GM19452 (cell line): ENCODE measurements at regions not wholly inside any gene's neighbourhood (a gene's known extent, or its start where the extent isn't known, plus 50 kb on each side); places are given as distances from the start of the nearest gene placed in this dataset.
"Not testable (repeated sequence)": the region's sequence is repeated elsewhere in the genome, so short reads cannot be mapped to it uniquely, and the experiment has no call there.

ENCODE experiments used
- ATAC-seq: cut with Tn5 transposase; IDR thresholded peaks from one replicate; pipeline ENCODE4 v1.9.1; 2021; ENCODE audit not compliant: unreplicated experiment

DNA sequence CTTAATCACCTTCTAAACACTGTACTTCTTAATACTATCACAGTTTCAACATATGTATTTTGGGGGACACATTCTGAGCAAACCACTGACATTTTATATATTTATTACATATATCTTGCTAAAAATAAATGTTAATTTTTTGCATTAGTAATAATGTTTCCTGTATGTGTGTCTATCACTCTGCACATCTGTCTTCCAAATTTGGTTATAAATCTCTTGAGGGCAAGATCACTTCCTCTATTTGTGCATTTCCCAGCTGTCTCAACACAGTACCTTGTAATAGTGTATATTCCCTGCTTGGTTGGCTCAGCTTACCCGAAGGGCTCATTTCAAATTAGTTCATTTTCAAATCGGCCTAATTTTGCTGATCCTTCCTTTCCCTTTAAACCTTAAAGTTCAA lies 617.1 kb upstream of the GYPC start:
- no peak for ATAC-seq

DNA sequence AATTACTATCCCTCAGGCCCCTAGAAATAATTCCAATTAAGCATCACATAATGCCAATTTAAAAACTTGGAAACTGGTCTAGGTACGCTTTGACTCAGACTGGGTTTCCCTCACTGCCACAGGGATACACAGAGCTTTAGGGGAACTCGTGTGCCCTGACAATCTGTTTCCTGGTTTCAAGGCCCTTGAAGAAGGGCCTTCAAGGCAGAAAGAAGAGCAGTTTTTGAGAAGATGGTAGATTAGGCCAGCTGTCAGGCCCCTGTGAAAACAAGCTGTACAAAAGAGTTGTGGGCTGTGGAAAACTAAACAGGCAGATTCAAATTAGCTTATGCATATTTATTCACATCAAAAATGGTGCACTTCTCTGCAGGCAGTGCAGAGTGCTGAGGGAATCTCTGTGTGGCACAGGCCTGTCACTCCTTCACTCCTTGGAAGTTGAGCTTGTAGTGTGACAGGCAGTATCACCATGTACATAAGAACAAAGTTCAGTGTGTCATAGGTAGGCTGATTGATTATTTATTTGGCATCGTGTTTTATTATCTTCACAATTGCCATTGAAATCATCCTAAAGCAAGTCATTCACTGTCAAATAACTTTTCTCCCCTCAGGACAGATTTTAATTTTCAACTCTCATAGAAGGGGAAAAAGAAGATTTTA lies 614.4 kb upstream of the GYPC start:
- ATAC-seq = no peak

DNA sequence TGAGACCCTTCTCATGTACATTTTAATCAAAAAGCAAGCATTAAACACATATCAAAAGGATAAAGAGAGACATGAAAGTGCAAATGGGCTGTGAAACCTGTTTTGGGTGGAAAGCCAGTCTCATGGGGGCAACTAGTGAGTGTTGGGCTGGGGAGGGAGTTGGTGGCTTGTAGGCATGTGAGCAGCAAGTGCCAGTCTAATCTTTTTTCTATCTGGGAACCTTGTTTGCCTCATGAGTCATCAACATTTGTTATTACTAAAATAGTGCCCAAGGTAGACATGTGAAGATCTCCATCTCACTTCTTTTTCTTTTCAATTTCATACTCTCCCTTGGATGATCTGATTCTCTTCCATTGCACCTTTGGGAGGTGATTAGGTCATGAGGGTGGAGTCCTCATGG lies 613.9 kb upstream of the GYPC start:
- no peak for ATAC-seq

DNA sequence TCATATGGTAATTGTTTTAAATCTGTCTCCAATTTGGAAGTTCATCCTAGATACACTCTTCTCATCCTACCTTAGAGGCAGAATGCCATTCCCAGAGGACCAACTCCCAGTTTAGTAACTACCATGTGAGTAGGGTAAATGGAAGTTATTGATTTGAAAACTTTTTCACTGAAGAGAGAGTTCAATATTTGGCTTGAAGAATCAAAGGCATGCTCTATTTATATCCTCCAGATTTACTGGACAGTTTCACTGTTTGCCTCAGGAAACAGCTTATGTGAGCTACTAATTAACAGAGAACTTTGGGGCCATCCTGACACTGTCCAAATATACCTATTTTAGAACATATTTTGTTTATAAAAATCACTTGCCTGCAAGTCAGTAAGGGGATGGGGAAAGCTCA lies 607.2 kb upstream of the GYPC start:
- ATAC-seq = no peak

DNA sequence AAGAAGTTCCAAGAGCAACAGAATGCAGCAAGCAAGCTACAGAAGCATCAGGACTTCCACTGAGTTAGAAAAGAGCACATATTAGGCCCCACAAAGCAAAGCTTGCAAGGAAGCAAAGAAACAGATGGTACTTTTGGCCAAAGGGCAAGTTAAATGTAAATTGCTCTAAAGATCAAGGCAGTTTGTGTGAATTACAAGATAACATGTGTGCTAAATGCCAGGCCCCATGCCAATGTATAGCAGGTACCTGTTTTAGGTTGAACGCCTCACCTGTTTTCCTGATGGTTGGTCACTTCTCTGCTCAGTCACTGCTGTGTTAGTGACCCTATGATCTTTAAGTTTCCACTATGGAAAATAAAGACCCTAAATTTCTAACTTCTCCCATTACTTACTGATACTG lies 606.5 kb upstream of the GYPC start:
- ATAC-seq = no peak

- no peak for ATAC-seq
Measured at GRCh38 chr2:126050991-126051736, 604.8 kb upstream of the GYPC start.

DNA sequence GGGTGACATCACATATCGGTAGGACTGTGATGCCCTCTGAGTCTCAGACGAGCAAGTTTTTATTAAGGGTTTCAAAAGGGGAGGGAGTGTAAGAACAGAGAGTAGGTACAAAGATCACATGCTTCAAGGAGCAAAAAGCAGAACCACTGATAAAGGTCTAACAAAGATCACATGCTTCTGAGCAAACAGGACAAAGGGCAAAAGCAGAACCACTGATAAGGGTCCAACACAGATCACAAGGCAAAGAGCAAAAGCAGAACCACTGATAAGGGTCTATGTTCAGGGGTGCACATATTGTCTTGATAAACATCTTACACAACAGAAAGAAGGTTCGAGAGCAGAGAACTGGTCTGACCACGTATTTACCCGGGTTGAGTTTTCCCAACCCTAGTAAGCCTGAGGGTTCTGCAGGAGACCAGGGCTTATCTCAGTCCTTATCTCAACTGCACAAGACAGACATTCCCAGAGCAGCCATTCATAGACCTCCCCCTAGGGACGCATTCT lies 604.2 kb upstream of the GYPC start:
- ATAC-seq = not testable (repeated sequence)

DNA sequence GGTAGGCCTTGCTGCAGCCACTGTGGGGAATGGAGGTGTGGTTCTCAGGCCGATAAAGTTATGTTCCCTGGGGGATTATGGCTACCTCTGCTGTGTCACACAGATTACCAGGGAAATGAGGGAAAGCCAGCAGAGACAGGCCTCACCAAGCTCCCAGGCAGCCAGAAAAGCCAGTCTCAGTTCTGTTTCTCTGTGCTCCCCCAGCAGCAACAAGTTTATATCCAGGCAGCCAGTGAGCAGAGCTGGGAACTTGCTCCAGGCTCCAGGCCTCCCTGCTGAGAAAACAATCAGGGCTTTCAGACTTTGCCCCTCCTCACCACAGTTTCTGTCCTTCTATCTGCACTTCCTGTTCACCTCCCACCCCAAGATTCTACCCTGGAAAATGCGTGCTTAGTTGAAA lies 596.6 kb upstream of the GYPC start:
- ATAC-seq = no peak

- no peak for ATAC-seq
Measured at GRCh38 chr2:126085011-126085795, 570.8 kb upstream of the GYPC start.

DNA sequence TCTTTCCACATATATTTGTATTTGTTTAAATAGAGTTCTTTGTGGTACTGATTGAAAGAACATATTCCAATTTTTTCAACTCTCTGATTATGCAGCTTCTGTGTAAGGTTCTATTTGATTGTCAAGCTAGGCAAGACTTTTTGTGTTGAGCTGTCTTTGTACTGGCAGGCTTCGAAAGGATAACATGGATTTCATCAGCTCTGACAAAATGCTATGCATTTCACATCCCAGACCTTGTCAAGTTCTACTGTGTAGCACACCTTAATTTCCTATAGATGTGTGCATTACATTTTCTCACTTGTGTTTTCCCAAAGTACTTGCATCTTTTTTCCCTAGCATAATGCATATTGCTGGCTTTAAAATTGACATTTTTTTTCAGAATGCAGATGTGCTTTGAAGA lies 555.0 kb upstream of the GYPC start:
- no peak for ATAC-seq

DNA sequence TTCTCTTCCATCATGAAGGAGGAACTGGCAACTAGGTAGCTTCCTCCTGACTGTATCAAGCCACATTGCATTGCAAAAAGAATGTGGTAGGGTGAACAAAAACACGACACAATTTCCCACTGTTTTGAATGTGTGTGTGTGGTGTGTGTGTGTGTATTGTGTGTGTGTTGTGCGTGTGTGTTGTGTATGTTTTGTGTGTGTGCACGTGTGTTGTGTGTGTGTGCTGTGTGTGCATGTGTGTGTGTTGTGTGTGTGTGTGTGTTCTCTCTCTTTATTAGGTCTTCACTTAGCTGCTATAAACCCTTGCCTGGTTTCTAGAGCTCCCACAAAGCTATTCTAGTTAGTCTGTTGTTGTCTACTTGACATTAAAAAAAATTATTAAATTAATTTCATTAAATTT lies 550.0 kb upstream of the GYPC start:
- no peak for ATAC-seq

- no peak for ATAC-seq
Measured at GRCh38 chr2:126107883-126108282, 548.1 kb upstream of the GYPC start.

DNA sequence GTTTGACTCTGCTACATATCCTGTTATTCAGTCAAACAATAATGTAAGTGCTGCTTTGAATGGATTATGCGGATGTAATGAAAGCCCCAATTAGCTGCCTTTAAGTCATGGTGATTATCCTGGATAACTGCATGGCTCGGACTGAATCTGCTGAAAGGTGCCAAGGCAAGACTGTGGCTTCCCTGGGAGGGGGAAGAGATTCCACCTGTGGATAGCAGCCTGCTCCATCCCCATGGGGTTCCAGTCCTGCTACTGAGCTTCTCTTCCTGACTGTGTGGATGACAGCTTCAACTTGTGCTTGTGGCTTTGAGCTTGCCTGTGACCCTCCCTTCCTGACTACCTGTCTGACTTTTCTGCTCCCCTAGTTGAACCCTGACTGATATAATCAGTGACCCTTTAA lies 540.0 kb upstream of the GYPC start:
- no peak for ATAC-seq

GRCh38 chr2:126117886-126118285 lies 538.1 kb upstream of the GYPC start:
- ATAC-seq = no peak

DNA sequence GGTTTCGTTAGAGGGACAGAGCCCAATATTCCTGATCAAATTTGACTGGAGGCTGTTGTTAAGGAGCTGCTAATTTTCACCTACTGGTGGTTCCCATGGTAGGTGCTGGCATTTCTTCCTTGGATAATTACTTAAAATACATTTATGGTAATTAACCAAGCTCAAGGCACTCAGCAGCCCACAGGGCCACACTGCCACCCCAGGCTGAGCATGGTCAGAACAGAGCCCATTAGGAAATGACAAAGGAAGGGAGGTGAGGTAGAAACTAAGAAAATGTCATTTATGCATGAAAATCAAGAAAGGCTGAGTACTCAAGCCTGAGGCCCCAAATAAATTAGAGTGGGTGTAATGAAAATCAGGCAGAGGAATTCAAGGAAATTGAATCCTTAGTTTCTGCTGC lies 510.2 kb upstream of the GYPC start:
- no peak for ATAC-seq

DNA sequence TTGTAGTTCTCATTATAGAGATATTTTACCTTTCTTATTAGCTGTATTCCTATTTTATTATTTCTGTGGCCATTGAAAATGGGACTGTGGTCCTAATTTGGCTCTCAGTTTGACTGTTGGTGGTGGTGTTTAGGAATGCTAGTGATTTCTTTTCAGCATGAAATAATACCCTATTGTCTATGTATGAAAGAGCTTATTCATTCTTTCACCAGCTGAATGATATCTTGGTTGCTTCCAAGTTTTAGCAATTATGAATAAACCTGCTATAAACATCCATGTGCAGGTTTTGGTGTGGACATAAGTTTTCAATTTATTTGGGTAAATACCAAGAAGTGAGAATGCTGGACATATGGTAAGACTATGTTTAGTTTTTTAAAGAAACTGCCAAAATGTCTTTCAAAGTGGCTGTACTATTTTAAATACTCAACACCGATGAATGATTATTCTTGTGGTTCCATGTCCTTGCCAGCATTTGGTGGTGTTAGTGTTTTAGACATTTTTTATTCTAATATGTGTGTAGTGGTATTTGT lies 501.6 kb upstream of the GYPC start:
- ATAC-seq = no peak

- ATAC-seq = not testable (repeated sequence)
Measured at GRCh38 chr2:126160950-126161349, 495.0 kb upstream of the GYPC start.

DNA sequence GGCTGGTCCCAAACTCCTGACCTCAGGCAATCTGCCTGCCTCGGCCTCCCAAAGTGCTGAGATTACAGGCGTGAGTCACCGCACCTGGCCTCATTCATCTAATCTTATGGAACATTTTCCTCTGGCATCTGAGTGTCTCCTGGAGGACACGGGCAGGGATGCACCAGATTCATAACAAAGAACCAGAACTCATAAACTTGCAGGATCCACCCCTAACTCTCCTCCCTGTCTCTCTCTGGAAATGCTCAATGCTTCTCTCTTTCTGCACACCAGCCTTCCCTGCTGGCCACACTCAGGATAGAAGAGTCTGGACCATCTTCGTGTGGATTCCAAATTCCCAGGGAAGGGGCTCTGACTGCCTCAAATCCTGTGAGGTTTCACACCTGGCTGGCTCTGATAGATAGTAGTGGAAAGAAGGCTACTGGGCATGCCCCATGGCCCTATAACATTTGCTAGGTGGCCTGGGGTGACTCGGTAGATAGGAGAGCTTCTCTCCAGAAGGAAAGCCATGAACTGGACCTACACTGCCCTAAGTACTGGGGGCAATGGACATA lies 483.2 kb upstream of the GYPC start:
- no peak for ATAC-seq

DNA sequence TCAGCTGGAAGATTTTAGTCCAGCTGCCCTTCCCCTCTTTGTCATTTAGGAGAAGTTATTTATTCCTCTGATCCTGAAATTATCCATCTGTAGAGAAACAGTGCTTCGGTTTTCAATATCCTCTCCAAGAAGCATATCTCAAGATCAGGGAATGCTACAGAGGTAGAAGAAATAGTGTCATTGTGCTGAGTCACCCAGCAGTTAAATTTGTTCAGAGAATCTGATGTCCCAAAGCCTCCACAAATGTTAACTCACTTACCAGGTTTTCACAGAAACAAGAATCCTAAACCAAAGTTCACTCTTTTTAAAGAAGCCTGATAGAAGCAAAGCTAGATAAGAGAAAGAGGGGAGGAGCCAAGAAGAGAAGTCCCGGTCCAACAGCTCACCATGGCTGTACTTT lies 480.7 kb upstream of the GYPC start:
- no peak for ATAC-seq

DNA sequence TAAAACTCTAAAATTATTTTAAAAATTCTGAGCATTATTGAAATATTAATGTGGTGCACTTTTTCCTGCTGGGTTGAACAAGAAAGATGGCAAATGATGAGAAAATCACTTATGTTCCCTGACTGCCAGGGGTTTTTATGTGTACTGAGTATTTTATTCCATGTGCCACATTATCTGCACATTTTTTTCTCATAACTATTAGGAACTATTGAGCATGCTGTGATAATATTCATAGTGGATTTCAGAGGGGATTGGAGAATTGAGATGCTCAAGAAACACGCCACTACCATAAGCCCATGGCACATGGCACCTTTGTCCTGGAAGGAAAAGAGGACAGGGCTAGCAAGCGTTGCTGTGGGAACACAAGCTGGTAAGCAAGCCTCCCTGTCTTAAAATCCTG lies 478.5 kb upstream of the GYPC start:
- ATAC-seq = no peak

- no peak for ATAC-seq
Measured at GRCh38 chr2:126187668-126188067, 468.3 kb upstream of the GYPC start.
